Mucosa of descending colon (tissue), 3 donors: ENCODE measurements at regions not wholly inside any gene's neighbourhood (a gene's known extent, or its start where the extent isn't known, plus 50 kb on each side); places are given as distances from the start of the nearest gene placed in this dataset.

ENCODE experiments used
- ATAC-seq: fragments of 200-7000 bp; cut with Tn5 transposase; one replicate; pipeline ENCODE4 v1.9.1; 2020; ENCODE audit warnings: mild to moderate bottlenecking, moderate library complexity
- DNase-seq, 3 donors: peaks; one replicate each; pipeline ENCODE4 v3.0.0-alpha.2; 2020
- H3K36me3 ChIP-seq: fragments of 200-600 bp; one replicate; pipeline ENCODE4 v1.8.0; 2021; ENCODE audit warnings: low read depth, mild to moderate bottlenecking
- H3K4me1 ChIP-seq: fragments of 200-600 bp; one replicate; pipeline ENCODE4 v1.8.0; 2021; ENCODE audit warnings: low read depth, mild to moderate bottlenecking
- H3K4me3 ChIP-seq: fragments of 200-600 bp; one replicate; pipeline ENCODE4 v1.8.0; 2021; ENCODE audit warnings: mild to moderate bottlenecking
- H3K9me3 ChIP-seq: fragments of 200-600 bp; one replicate; pipeline ENCODE4 v1.8.0; 2021; ENCODE audit warnings: mild to moderate bottlenecking
- CTCF ChIP-seq: fragments of 200-600 bp; IDR thresholded peaks from one replicate; pipeline ENCODE4 v1.8.0; 2022; ENCODE audit warnings: antibody characterized with exemption, mild to moderate bottlenecking
- intact Hi-C, 2 donors: fragments of 100-400 bp; cut with DNase I in 1 of 2; cut with micrococcal nuclease in 1 of 2; formaldehyde crosslinking; loops; one replicate each; pipeline versions ENCODE4 v1.11.0 to v1.11.1; 2022; cut with DNase I, micrococcal nuclease
- donor health status: DM: no; HTN: no; CAD: no; lungs with moderate emphysema.
- donor health status: DM: no; HTN: no; CAD: no.
- donor health status: DM: no; HTN: yes; CAD: no.

- Histone ChIP-seq H3K36me3 (no peaks in the 10 kb centered on the region), H3K9me3 (no peaks in the 10 kb centered on the region), H3K4me3 (no peak overlapping the region), H3K4me1 (peaks cover 17% of the 10 kb centered on the region)
- intact Hi-C loops: no loop called here
- TF ChIP-seq CTCF: no peak
- DNase-seq: no peak
- ATAC-seq: no peak
Measured at GRCh38 chr21:38664315-38664714, 141.4 kb upstream of the ETS2 start.

GRCh38 chr21:38664841-38665240 lies 140.9 kb upstream of the ETS2 start:
- H3K4me3 ChIP-seq: no peak overlapping the region
- no peaks in the 10 kb centered on the region for H3K9me3 ChIP-seq
- H3K36me3 ChIP-seq: no peaks in the 10 kb centered on the region
- no peak for TF ChIP-seq CTCF
- intact Hi-C loops: no loop called here
- peaks cover 17% of the 10 kb centered on the region for H3K4me1 ChIP-seq
- no peak for DNase-seq
- ATAC-seq: no peak

- H3K9me3 ChIP-seq: no peaks in the 10 kb centered on the region
- DNase-seq (no peak), ATAC-seq (no peak)
- no peak overlapping the region for H3K4me3 ChIP-seq
- intact Hi-C loops: no loop called here
- TF ChIP-seq CTCF: no peak
- peaks cover 3% of the 10 kb centered on the region for H3K4me1 ChIP-seq
- no peaks in the 10 kb centered on the region for H3K36me3 ChIP-seq
Measured at GRCh38 chr21:38667291-38667870, 138.3 kb upstream of the ETS2 start.

- Histone ChIP-seq H3K36me3 (no peaks in the 10 kb centered on the region), H3K4me3 (no peak overlapping the region), H3K4me1 (peaks cover 3% of the 10 kb centered on the region), H3K9me3 (no peaks in the 10 kb centered on the region)
- intact Hi-C loops: no loop called here
- no peak for TF ChIP-seq CTCF
- DNase-seq (no peak), ATAC-seq (peak; percentile 56)
Measured at GRCh38 chr21:38668067-38668466, 137.7 kb upstream of the ETS2 start.

GRCh38 chr21:38668541-38668940 lies 137.2 kb upstream of the ETS2 start:
- DNase-seq: peak in 2 of 3 donors; percentile 52 to 67
- Histone ChIP-seq H3K4me1 (peaks cover 3% of the 10 kb centered on the region), H3K9me3 (no peaks in the 10 kb centered on the region), H3K4me3 (no peak overlapping the region), H3K36me3 (no peaks in the 10 kb centered on the region)
- no peak for TF ChIP-seq CTCF
- intact Hi-C loops: no loop called here
- peak; percentile 84 for ATAC-seq

GRCh38 chr21:38669186-38669585 lies 136.5 kb upstream of the ETS2 start:
- no peak for TF ChIP-seq CTCF
- no peaks in the 10 kb centered on the region for H3K36me3 ChIP-seq
- H3K4me1 ChIP-seq: peaks cover 3% of the 10 kb centered on the region
- H3K4me3 ChIP-seq: no peak overlapping the region
- peak; percentile 78 for ATAC-seq
- intact Hi-C loops: no loop called here
- peak in 1 of 3 donors; percentile 14 for DNase-seq
- H3K9me3 ChIP-seq: no peaks in the 10 kb centered on the region
